Body of pancreas (tissue), 4 donors: ENCODE measurements at regions not wholly inside any gene's neighbourhood (a gene's known extent, or its start where the extent isn't known, plus 50 kb on each side); places are given as distances from the start of the nearest gene placed in this dataset.

ENCODE experiments used
- ATAC-seq: fragments of 150-250 bp; one replicate; pipeline ENCODE4 v1.9.1; 2016
- DNase-seq, 4 donors: peaks; one replicate each; pipeline ENCODE4 v3.0.0-alpha.2; 2019
- H3K27ac ChIP-seq, 4 donors: fragments of 200-600 bp; sonication (generic); 1 replicate in 3 of 4; 2 replicates in 1 of 4; pipeline versions ENCODE4 v1.5.1 to v1.6.1; 2016 to 2019; ENCODE audit warnings: mild to moderate bottlenecking in 1 of 4, mixed read lengths in 1 of 4, moderate library complexity in 1 of 4
- H3K27me3 ChIP-seq, 2 donors: fragments of 200-600 bp; sonication (generic); one replicate each; pipeline ENCODE4 v1.6.0; 2016; ENCODE audit warnings: mild to moderate bottlenecking in 1 of 2
- H3K36me3 ChIP-seq, 2 donors: fragments of 200-600 bp; sonication (generic); replicated peaks in 1 of 2; 2 replicates each; pipeline ENCODE4 v1.5.1; 2016; ENCODE audit warnings: low read depth in 2 of 2; ENCODE audit not compliant: insufficient read depth in 1 of 2
- H3K4me1 ChIP-seq: fragments of 200-600 bp; sonication (generic); one replicate; pipeline ENCODE4 v1.6.0; 2016
- H3K4me3 ChIP-seq, 2 donors: fragments of 200-600 bp; sonication (generic); 1 replicate in 1 of 2; 2 replicates in 1 of 2; pipeline ENCODE4 v1.5.1; 2016 to 2019
- H3K9me3 ChIP-seq, 3 donors: fragments of 200-600 bp; sonication (generic); 1 replicate in 2 of 3; 2 replicates in 1 of 3; pipeline ENCODE4 v1.5.1; 2016
- POLR2A ChIP-seq, 3 donors: fragments of 450-650 bp; IDR thresholded peaks; one replicate each; pipeline ENCODE4 v1.6.1; 2016; ENCODE audit warnings: antibody characterized with exemption in 3 of 3, mild to moderate bottlenecking in 2 of 3
- WGBS, 2 donors: methylation state at CpG; one replicate each; pipeline ENCODE4 v1.1.5; 2017; 5-methylcytosine and 5-hydroxymethylcytosine counted together
- intact Hi-C: fragments of 100-400 bp; cut with DNase I; formaldehyde crosslinking; loops from one replicate; pipeline ENCODE4 v1.15.1; 2023
- TF ChIP-seq, protein P1 (sequence below), 7 experiments: fragments of 450-650 bp in 4 of 7; fragments of 200-600 bp in 3 of 7; sonication (generic) in 3 of 7; IDR thresholded peaks; one replicate each; pipeline ENCODE4 v1.5.1; 2016 to 2019; ENCODE audit warnings: antibody characterized with exemption in 7 of 7

DNA sequence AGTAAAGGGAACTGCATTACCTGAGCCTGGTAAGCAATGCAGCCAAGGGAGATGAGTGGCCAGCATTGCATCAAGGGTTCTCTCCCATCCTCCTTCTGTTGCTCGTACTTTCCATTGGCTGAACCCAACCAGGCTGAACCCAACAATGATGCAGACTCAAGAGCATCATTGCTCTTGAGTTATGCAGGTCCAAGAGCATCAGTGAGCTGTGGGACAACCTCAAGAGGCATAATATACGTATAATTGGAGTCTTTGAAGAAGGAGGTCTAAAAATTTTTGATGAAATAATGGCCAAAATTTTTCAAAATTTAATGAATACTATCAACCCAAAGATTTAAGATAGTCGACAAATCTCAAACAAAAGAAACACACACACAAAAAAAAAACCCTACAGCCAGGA is 213.0 kb downstream of the RNF152 start:
- TF ChIP-seq, protein P1, sequence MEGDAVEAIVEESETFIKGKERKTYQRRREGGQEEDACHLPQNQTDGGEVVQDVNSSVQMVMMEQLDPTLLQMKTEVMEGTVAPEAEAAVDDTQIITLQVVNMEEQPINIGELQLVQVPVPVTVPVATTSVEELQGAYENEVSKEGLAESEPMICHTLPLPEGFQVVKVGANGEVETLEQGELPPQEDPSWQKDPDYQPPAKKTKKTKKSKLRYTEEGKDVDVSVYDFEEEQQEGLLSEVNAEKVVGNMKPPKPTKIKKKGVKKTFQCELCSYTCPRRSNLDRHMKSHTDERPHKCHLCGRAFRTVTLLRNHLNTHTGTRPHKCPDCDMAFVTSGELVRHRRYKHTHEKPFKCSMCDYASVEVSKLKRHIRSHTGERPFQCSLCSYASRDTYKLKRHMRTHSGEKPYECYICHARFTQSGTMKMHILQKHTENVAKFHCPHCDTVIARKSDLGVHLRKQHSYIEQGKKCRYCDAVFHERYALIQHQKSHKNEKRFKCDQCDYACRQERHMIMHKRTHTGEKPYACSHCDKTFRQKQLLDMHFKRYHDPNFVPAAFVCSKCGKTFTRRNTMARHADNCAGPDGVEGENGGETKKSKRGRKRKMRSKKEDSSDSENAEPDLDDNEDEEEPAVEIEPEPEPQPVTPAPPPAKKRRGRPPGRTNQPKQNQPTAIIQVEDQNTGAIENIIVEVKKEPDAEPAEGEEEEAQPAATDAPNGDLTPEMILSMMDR (IDR thresholded peaks at IDR 0.05), result no peak
- no peak for TF ChIP-seq POLR2A (IDR thresholded peaks at IDR 0.05)
- ATAC-seq (no peak), DNase-seq (no peak)
- Histone ChIP-seq H3K9me3 (peaks cover 0 to 10% (median 0%) of the 10 kb centered on the region in 3 donors), H3K27me3 (no peaks in the 10 kb centered on the region), H3K4me1 (peaks cover 10% of the 10 kb centered on the region), H3K36me3 (no peaks in the 10 kb centered on the region), H3K4me3 (no peak overlapping the region), H3K27ac (no peak overlapping the region)
- WGBS, 2 donors, result 82 to 86% methylated on average over 3 of the region's 3 CpGs
- intact Hi-C loops, result no loop called here

DNA sequence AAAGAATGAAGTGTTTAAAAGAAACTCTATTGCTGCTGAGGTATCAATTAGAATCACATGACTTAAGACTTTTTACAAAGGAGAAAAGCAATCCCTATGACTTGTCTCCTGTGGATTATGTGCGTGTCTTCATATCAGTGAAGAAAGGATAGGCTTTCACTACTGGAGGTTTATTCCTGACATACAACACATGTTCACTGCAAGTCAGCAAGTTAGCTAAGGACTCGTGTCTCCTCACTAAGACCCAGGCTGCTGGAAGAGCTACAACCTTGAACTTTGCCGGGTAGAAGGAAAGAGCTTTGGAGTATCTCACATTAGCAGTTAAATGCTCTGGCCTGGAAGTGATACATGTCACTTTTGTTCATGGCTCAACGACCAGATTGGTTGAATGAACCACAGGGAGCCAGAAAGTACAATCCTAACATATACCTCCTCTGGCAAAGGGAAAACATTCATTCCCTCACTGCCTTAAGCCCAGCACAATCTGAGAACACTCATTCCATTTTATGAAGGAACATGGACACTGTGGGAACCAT is 215.3 kb downstream of the RNF152 start:
- H3K4me1 ChIP-seq, result peaks cover 10% of the 10 kb centered on the region
- peak overlapping the region in 2 of 4 donors; percentile 1 to 36 for H3K27ac ChIP-seq
- no peaks in the 10 kb centered on the region for H3K36me3 ChIP-seq
- H3K4me3 ChIP-seq, result no peak overlapping the region
- ATAC-seq (no peak), DNase-seq (no peak)
- WGBS, 2 donors, result 52 to 57% methylated on average over 4 of the region's 4 CpGs
- H3K27me3 ChIP-seq, result no peaks in the 10 kb centered on the region
- intact Hi-C loops, result no loop called here
- TF ChIP-seq POLR2A (IDR thresholded peaks at IDR 0.05), result no peak
- TF ChIP-seq, protein P1 (IDR thresholded peaks at IDR 0.05), result no peak
- peaks cover 0 to 10% (median 0%) of the 10 kb centered on the region in 3 donors for H3K9me3 ChIP-seq

DNA sequence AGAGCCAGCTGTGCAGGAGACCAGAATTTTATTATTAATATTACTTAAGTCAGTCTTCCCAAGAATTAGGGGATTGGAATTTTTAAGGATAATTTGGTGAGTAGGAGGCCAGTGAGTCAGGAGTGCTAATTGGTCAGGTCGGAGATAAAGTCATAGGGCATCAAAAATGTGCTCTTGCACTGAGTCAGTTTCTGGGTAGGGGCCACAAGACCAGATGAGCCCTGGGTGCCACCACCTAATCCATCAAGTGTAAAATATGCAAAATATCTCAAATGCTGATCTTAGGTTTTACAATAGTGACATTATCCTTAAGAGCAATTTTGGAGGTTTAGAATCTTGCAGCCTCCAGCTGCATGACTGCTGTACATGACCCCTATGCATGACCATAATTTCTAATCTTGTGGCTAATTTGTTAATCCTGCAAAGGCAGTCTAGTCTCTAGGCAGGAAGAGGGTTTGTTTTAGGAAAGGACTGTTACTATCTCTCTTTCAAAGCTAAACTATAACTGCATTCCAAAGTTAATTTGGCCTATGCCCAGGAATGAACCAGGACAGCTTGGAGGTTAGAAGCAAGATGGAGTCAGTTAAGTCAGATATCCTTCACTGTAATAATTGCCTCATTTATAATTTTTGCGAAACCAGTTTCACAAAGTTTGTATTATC is 215.9 kb downstream of the RNF152 start:
- peaks cover 0 to 10% (median 0%) of the 10 kb centered on the region in 3 donors for H3K9me3 ChIP-seq
- intact Hi-C loops, result no loop called here
- TF ChIP-seq POLR2A (IDR thresholded peaks at IDR 0.05), result no peak
- TF ChIP-seq, protein P1 (IDR thresholded peaks at IDR 0.05), result no peak
- H3K36me3 ChIP-seq, result no peaks in the 10 kb centered on the region
- DNase-seq (no peak), ATAC-seq (no peak)
- WGBS, 2 donors, result 49 to 50% methylated on average over 2 of the region's 2 CpGs
- no peaks in the 10 kb centered on the region for H3K27me3 ChIP-seq
- no peak overlapping the region for H3K4me3 ChIP-seq
- peaks cover 7% of the 10 kb centered on the region for H3K4me1 ChIP-seq
- peak overlapping the region in 2 of 4 donors; percentile 3 to 42 for H3K27ac ChIP-seq

DNA sequence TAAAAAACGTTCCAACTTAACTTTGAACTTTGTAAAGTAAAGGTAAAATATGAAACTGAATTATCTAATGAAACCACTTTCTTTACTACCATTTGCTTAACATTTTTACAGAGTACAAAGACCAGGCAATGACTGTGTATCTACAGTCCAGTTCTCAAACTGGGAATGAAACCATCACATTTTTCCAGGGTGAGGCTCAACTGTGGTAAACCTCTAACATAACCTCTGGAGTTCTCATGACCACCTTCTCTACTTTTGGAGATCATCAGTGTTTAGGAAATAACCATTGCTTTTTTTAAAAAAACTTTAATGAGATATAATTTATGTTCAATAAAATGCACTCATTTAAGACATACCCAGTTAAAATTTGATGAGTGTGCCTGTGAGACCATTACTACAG is 223.5 kb downstream of the RNF152 start:
- 35% methylated on average over 1 of the region's 1 CpG for WGBS, 2 donors

More for the DNA sequence above, 223.5 kb downstream of the RNF152 start:
- no peaks in the 10 kb centered on the region for H3K27me3 ChIP-seq
- no peak overlapping the region for H3K27ac ChIP-seq
- H3K9me3 ChIP-seq, result no peaks in the 10 kb centered on the region
- ATAC-seq, result no peak
- no peak for DNase-seq
- no peak for TF ChIP-seq POLR2A (IDR thresholded peaks at IDR 0.05)
- TF ChIP-seq, protein P1 (IDR thresholded peaks at IDR 0.05), result no peak
- H3K36me3 ChIP-seq, result no peaks in the 10 kb centered on the region
- H3K4me3 ChIP-seq, result no peak overlapping the region
- peaks cover 6% of the 10 kb centered on the region for H3K4me1 ChIP-seq
- intact Hi-C loops, result no loop called here
